ENCODE measurements at regions not wholly inside any gene's neighbourhood (a gene's known extent, or its start where the extent isn't known, plus 50 kb on each side); places are given as distances from the start of the nearest gene placed in this dataset.
"Not testable (repeated sequence)": the region's sequence is repeated elsewhere in the genome, so short reads cannot be mapped to it uniquely, and the experiment has no call there.

GRCh38 chr3:5349343-5349742 is 161.8 kb downstream of the EDEM1 start:
- H3K27me3 ChIP-seq (ENCODE audit: control insufficient read depth, insufficient read depth, low read length), result no peaks in the 10 kb centered on the region
- H3K36me3 ChIP-seq (ENCODE audit: control insufficient read depth, insufficient read depth, low read length), result no peaks in the 10 kb centered on the region
- H3K9ac ChIP-seq (ENCODE audit: low read length), result no peak overlapping the region
- H3K4me1 ChIP-seq (ENCODE audit: control insufficient read depth, insufficient read depth, low read length), result no peaks in the 10 kb centered on the region
- peaks cover 9% of the 10 kb centered on the region for H3K9me3 ChIP-seq (ENCODE audit: control insufficient read depth, insufficient read depth, low read depth, low read length)
- no peak overlapping the region for H3K27ac ChIP-seq (ENCODE audit: low read depth, low read length)
- no peak overlapping the region for H3K4me3 ChIP-seq (ENCODE audit: low read depth, low read length)

GRCh38 chr3:5357089-5357488 is 169.6 kb downstream of the EDEM1 start:
- Histone ChIP-seq H3K4me3 (ENCODE audit: low read depth, low read length) (no peak overlapping the region), H3K27me3 (ENCODE audit: control insufficient read depth, insufficient read depth, low read length) (no peaks in the 10 kb centered on the region), H3K9ac (ENCODE audit: low read length) (no peak overlapping the region), H3K4me1 (ENCODE audit: control insufficient read depth, insufficient read depth, low read length) (no peaks in the 10 kb centered on the region), H3K27ac (ENCODE audit: low read depth, low read length) (no peak overlapping the region), H3K9me3 (ENCODE audit: control insufficient read depth, insufficient read depth, low read depth, low read length) (peaks cover 9% of the 10 kb centered on the region), H3K36me3 (ENCODE audit: control insufficient read depth, insufficient read depth, low read length) (no peaks in the 10 kb centered on the region)

- no peak overlapping the region for H3K4me3 ChIP-seq (ENCODE audit: low read depth, low read length)
- no peaks in the 10 kb centered on the region for H3K36me3 ChIP-seq (ENCODE audit: control insufficient read depth, insufficient read depth, low read length)
- no peaks in the 10 kb centered on the region for H3K4me1 ChIP-seq (ENCODE audit: control insufficient read depth, insufficient read depth, low read length)
- no peak overlapping the region for H3K27ac ChIP-seq (ENCODE audit: low read depth, low read length)
- H3K27me3 ChIP-seq (ENCODE audit: control insufficient read depth, insufficient read depth, low read length), result no peaks in the 10 kb centered on the region
- H3K9ac ChIP-seq (ENCODE audit: low read length), result no peak overlapping the region
- H3K9me3 ChIP-seq (ENCODE audit: control insufficient read depth, insufficient read depth, low read depth, low read length), result peaks cover 9% of the 10 kb centered on the region
Observed at GRCh38 chr3:5358911-5359310, 171.4 kb downstream of the EDEM1 start.

DNA sequence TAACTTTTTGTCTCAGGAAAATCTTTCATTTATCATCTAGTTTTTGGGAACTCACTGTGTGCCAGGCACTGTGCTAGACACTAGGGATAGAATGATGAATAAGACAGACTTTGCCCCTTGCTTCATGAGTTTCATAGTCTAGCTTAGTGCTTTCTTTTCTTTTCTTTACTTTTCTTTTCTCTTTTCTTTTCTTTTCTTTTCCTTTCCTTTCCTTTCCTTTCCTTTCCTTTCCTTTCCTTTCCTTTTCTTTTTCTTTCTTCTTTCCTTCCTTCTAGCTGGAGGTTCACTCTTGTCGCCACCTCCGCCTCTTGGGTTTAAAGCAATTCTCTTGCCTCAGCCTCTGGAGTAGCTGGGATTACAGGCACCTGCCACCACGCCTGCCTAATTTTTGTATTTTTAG is 172.9 kb downstream of the EDEM1 start:
- Histone ChIP-seq H3K4me3 (ENCODE audit: low read depth, low read length) (no peak overlapping the region), H3K9me3 (ENCODE audit: control insufficient read depth, insufficient read depth, low read depth, low read length) (peaks cover 9% of the 10 kb centered on the region), H3K27ac (ENCODE audit: low read depth, low read length) (no peak overlapping the region), H3K27me3 (ENCODE audit: control insufficient read depth, insufficient read depth, low read length) (no peaks in the 10 kb centered on the region), H3K4me1 (ENCODE audit: control insufficient read depth, insufficient read depth, low read length) (no peaks in the 10 kb centered on the region), H3K36me3 (ENCODE audit: control insufficient read depth, insufficient read depth, low read length) (no peaks in the 10 kb centered on the region), H3K9ac (ENCODE audit: low read length) (no peak overlapping the region)

DNA sequence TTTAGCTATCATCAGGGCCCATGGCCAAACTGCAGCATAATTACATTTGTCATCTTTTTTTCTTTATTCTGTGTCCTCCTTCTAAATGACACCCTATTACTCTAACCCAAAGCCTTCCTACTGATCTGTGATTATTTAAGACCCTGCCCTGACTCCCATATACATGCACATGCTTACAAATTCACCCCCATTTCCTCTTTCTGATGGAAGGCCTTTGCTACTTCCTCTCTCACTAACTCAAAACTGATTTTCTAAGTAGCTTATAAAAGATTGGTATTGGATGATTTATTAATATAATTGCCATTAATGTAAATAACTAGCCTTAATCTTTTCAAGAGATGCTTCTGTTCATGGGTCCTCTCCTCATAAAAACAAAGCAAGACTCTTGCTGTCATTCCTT is 179.2 kb downstream of the EDEM1 start:
- no peaks in the 10 kb centered on the region for H3K4me1 ChIP-seq (ENCODE audit: control insufficient read depth, insufficient read depth, low read length)
- no peak overlapping the region for H3K9ac ChIP-seq (ENCODE audit: low read length)
- H3K9me3 ChIP-seq (ENCODE audit: control insufficient read depth, insufficient read depth, low read depth, low read length), result no peaks in the 10 kb centered on the region
- no peak overlapping the region for H3K4me3 ChIP-seq (ENCODE audit: low read depth, low read length)
- no peaks in the 10 kb centered on the region for H3K36me3 ChIP-seq (ENCODE audit: control insufficient read depth, insufficient read depth, low read length)
- H3K27me3 ChIP-seq (ENCODE audit: control insufficient read depth, insufficient read depth, low read length), result no peaks in the 10 kb centered on the region
- no peak overlapping the region for H3K27ac ChIP-seq (ENCODE audit: low read depth, low read length)

- H3K4me1 ChIP-seq (ENCODE audit: control insufficient read depth, insufficient read depth, low read length); H3K9me3 ChIP-seq (ENCODE audit: control insufficient read depth, insufficient read depth, low read depth, low read length); H3K27me3 ChIP-seq (ENCODE audit: control insufficient read depth, insufficient read depth, low read length); H3K9ac ChIP-seq (ENCODE audit: low read length); H3K4me3 ChIP-seq (ENCODE audit: low read depth, low read length); H3K36me3 ChIP-seq (ENCODE audit: control insufficient read depth, insufficient read depth, low read length); H3K27ac ChIP-seq (ENCODE audit: low read depth, low read length): not testable (repeated sequence)
Observed at GRCh38 chr3:5371555-5371954, 184.0 kb downstream of the EDEM1 start.

- H3K9ac ChIP-seq (ENCODE audit: low read length), result no peak overlapping the region
- H3K27me3 ChIP-seq (ENCODE audit: control insufficient read depth, insufficient read depth, low read length), result no peaks in the 10 kb centered on the region
- no peak overlapping the region for H3K4me3 ChIP-seq (ENCODE audit: low read depth, low read length)
- H3K27ac ChIP-seq (ENCODE audit: low read depth, low read length), result no peak overlapping the region
- H3K36me3 ChIP-seq (ENCODE audit: control insufficient read depth, insufficient read depth, low read length), result no peaks in the 10 kb centered on the region
- 0 out of 2 replicates have a peak, but pooled peaks cover 3% of the 10 kb centered on the region for H3K9me3 ChIP-seq (ENCODE audit: control insufficient read depth, insufficient read depth, low read depth, low read length)
- H3K4me1 ChIP-seq (ENCODE audit: control insufficient read depth, insufficient read depth, low read length), result peaks cover 9% of the 10 kb centered on the region
Observed at GRCh38 chr3:5376761-5377160, 189.3 kb downstream of the EDEM1 start.

- H3K27ac ChIP-seq (ENCODE audit: low read depth, low read length); H3K27me3 ChIP-seq (ENCODE audit: control insufficient read depth, insufficient read depth, low read length); H3K36me3 ChIP-seq (ENCODE audit: control insufficient read depth, insufficient read depth, low read length); H3K4me1 ChIP-seq (ENCODE audit: control insufficient read depth, insufficient read depth, low read length); H3K9ac ChIP-seq (ENCODE audit: low read length); H3K9me3 ChIP-seq (ENCODE audit: control insufficient read depth, insufficient read depth, low read depth, low read length); H3K4me3 ChIP-seq (ENCODE audit: low read depth, low read length): not testable (repeated sequence)
Observed at GRCh38 chr3:5379266-5379665, 191.8 kb downstream of the EDEM1 start.

GRCh38 chr3:5383486-5384263 is 196.2 kb downstream of the EDEM1 start:
- H3K36me3 ChIP-seq (ENCODE audit: control insufficient read depth, insufficient read depth, low read length); H3K9ac ChIP-seq (ENCODE audit: low read length); H3K4me1 ChIP-seq (ENCODE audit: control insufficient read depth, insufficient read depth, low read length); H3K9me3 ChIP-seq (ENCODE audit: control insufficient read depth, insufficient read depth, low read depth, low read length); H3K27me3 ChIP-seq (ENCODE audit: control insufficient read depth, insufficient read depth, low read length); H3K4me3 ChIP-seq (ENCODE audit: low read depth, low read length); H3K27ac ChIP-seq (ENCODE audit: low read depth, low read length): not testable (repeated sequence)

GRCh38 chr3:5384557-5385236 is 197.2 kb downstream of the EDEM1 start:
- H3K9me3 ChIP-seq (ENCODE audit: control insufficient read depth, insufficient read depth, low read depth, low read length), result no peaks in the 10 kb centered on the region
- H3K27ac ChIP-seq (ENCODE audit: low read depth, low read length), result no peak overlapping the region
- H3K4me3 ChIP-seq (ENCODE audit: low read depth, low read length), result no peak overlapping the region
- no peak overlapping the region for H3K9ac ChIP-seq (ENCODE audit: low read length)
- no peaks in the 10 kb centered on the region for H3K36me3 ChIP-seq (ENCODE audit: control insufficient read depth, insufficient read depth, low read length)
- H3K27me3 ChIP-seq (ENCODE audit: control insufficient read depth, insufficient read depth, low read length), result no peaks in the 10 kb centered on the region
- no peaks in the 10 kb centered on the region for H3K4me1 ChIP-seq (ENCODE audit: control insufficient read depth, insufficient read depth, low read length)

- Histone ChIP-seq H3K9ac (ENCODE audit: low read length) (no peak overlapping the region), H3K27ac (ENCODE audit: low read depth, low read length) (no peak overlapping the region), H3K4me1 (ENCODE audit: control insufficient read depth, insufficient read depth, low read length) (no peaks in the 10 kb centered on the region), H3K27me3 (ENCODE audit: control insufficient read depth, insufficient read depth, low read length) (no peaks in the 10 kb centered on the region), H3K36me3 (ENCODE audit: control insufficient read depth, insufficient read depth, low read length) (no peaks in the 10 kb centered on the region), H3K4me3 (ENCODE audit: low read depth, low read length) (no peak overlapping the region), H3K9me3 (ENCODE audit: control insufficient read depth, insufficient read depth, low read depth, low read length) (no peaks in the 10 kb centered on the region)
Observed at GRCh38 chr3:5388091-5388490, 200.6 kb downstream of the EDEM1 start.
